ENCODE measurements at regions not wholly inside any gene's neighbourhood (a gene's known extent, or its start where the extent isn't known, plus 50 kb on each side); places are given as distances from the start of the nearest gene placed in this dataset.
"Not testable (repeated sequence)": the region's sequence is repeated elsewhere in the genome, so short reads cannot be mapped to it uniquely, and the experiment has no call there.

DNA sequence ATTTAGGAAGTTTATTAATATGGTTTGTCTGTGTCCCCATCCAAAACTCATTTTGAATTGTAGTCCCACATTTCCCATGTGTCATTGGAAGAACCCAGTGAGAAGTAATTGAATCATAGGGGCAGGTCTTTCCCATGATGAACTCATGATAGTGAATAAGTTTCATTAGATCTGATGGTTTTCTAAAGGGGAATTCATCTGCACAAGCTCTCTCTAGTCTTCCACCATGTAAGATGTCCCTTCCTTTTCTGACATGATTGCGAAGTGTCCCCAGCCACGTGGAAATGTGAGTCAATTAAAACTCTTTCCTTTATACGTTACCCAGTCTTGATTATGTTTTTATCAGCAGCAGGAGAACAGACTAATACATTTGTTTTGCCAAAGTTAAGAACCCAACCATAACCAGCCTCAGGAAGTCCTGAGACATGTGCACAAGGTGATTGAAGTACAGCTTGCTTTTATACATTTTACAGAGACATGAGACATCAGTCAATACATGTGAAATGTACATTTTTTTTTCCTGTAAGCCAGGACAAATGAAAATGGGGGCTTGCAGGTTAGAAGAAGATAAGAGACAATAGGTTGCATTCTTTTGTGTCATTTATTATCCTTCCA is 1136.7 kb downstream of the TMEM121 start:
- in situ Hi-C loops (cut with HindIII; ENCODE audit: low pct_ligation_motif_present, low sequenced_read_pairs): no loop called here

DNA sequence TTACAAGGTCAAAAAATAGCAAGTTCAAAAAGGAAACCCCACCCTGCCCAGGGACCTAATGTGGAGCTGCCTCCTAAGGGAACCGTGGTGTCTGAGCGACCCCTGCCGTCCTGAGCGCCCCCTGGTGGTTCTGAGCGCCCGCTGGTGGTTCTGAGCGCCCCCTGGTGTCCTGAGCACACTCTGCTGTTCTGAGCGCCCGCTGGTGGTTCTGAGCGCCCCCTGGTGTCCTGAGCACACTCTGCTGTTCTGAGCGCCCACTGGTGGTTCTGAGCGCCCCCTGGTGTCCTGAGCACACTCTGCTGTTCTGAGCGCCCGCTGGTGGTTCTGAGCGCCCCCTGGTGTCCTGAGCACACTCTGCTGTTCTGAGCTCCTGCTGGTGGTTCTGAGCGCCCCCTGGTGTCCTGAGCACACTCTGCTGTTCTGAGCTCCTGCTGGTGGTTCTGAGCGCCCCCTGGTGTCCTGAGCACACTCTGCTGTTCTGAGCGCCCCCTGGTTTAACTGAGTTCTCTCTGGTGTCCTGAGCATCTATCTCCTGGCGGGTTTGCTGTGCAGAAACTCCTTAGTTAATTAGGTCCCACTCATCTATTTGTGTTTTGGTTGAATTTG is 1137.5 kb downstream of the TMEM121 start:
- H3K36me3 ChIP-seq (replicated peaks); in situ Hi-C loops (cut with HindIII; ENCODE audit: low pct_ligation_motif_present, low sequenced_read_pairs); H3K4me3 ChIP-seq (ENCODE audit: low read depth, low read length); H3K27me3 ChIP-seq (replicated peaks); DNase-seq; H3K27ac ChIP-seq: not testable (repeated sequence)
- TF ChIP-seq, protein P1, sequence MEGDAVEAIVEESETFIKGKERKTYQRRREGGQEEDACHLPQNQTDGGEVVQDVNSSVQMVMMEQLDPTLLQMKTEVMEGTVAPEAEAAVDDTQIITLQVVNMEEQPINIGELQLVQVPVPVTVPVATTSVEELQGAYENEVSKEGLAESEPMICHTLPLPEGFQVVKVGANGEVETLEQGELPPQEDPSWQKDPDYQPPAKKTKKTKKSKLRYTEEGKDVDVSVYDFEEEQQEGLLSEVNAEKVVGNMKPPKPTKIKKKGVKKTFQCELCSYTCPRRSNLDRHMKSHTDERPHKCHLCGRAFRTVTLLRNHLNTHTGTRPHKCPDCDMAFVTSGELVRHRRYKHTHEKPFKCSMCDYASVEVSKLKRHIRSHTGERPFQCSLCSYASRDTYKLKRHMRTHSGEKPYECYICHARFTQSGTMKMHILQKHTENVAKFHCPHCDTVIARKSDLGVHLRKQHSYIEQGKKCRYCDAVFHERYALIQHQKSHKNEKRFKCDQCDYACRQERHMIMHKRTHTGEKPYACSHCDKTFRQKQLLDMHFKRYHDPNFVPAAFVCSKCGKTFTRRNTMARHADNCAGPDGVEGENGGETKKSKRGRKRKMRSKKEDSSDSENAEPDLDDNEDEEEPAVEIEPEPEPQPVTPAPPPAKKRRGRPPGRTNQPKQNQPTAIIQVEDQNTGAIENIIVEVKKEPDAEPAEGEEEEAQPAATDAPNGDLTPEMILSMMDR (IDR thresholded peaks at IDR 0.05; ENCODE audit: low read depth, low read length, missing control alignments): peak; percentile 49

More for the DNA sequence above, 1136.7 kb downstream of the TMEM121 start:
- Histone ChIP-seq H3K27me3 (replicated peaks) (no peaks in the 10 kb centered on the region), H3K4me3 (ENCODE audit: low read depth, low read length) (no peak overlapping the region), H3K36me3 (replicated peaks) (no peaks in the 10 kb centered on the region), H3K27ac (no peak overlapping the region)
- TF ChIP-seq, protein P1 (IDR thresholded peaks at IDR 0.05; ENCODE audit: low read depth, low read length, missing control alignments): no peak
- no peak for DNase-seq

DNA sequence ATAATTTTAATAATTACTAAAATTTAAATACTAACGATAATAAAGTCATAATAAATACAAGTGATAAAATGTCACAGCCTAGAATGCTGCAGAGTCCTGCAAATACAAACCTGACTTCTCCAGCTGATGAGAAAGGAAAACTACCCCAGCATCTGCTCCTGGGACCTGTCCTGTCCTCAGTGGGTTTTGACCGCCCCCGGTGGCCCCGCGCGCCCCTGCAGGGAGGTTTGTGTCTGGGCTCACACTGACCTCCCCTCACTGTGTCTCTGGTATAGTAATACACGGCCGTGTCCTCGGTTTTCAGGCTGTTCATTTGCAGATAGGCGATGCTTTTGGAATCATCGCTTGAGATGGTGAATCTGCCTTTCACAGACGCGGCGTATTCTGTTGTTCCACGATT is 1139.4 kb downstream of the TMEM121 start:
- H3K4me3 ChIP-seq (ENCODE audit: low read depth, low read length): no peak overlapping the region
- H3K27me3 ChIP-seq (replicated peaks): no peaks in the 10 kb centered on the region
- no peak overlapping the region for H3K27ac ChIP-seq
- in situ Hi-C loops (cut with HindIII; ENCODE audit: low pct_ligation_motif_present, low sequenced_read_pairs): no loop called here
- H3K36me3 ChIP-seq (replicated peaks): no peaks in the 10 kb centered on the region
- TF ChIP-seq, protein P1 (IDR thresholded peaks at IDR 0.05; ENCODE audit: low read depth, low read length, missing control alignments): no peak
- DNase-seq: no peak

DNA sequence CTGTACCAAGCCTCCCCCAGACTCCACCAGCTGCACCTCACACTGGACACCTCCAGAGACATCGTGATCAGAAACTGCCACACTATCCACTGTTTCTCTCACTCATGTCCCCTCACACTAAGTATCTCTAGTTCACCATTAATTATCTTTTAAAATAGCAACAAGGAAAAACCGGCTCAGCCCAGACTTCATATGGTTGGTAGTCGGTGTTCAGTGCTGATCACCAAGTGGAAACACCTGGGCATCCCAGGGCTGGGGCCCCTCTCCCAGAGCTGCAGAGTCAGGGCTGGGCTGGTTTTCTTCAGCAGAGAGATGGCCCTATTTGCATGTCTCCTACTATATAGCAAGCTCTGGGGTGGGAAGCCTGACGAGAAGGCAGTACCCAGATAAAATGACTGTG is 1140.0 kb downstream of the TMEM121 start:
- Histone ChIP-seq H3K27ac (no peak overlapping the region), H3K4me3 (ENCODE audit: low read depth, low read length) (no peak overlapping the region), H3K36me3 (replicated peaks) (no peaks in the 10 kb centered on the region), H3K27me3 (replicated peaks) (no peaks in the 10 kb centered on the region)
- in situ Hi-C loops (cut with HindIII; ENCODE audit: low pct_ligation_motif_present, low sequenced_read_pairs): no loop called here
- no peak for DNase-seq
- TF ChIP-seq, protein P1 (IDR thresholded peaks at IDR 0.05; ENCODE audit: low read depth, low read length, missing control alignments): no peak

DNA sequence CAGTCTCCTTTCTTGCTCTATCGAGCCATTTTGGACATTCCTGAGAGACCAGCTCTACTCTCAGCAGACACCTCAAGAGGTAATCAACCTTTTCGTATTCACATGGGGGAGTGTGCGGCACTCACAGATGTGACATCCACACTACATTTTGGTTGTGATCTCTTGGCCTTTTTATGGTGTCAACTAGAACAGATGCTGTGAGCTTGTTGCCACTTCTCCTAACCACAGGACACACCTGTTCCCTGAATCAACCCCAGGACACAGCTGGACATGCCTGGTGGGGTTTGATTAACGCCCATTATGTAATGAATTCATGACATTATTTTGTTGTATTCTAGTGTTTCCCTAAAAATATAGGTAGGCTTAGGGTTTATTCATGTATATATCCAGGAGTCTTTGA is 1143.6 kb downstream of the TMEM121 start:
- Histone ChIP-seq H3K36me3 (replicated peaks) (no peaks in the 10 kb centered on the region), H3K27ac (no peak overlapping the region), H3K27me3 (replicated peaks) (no peaks in the 10 kb centered on the region), H3K4me3 (ENCODE audit: low read depth, low read length) (no peak overlapping the region)
- in situ Hi-C loops (cut with HindIII; ENCODE audit: low pct_ligation_motif_present, low sequenced_read_pairs): no loop called here
- TF ChIP-seq, protein P1 (IDR thresholded peaks at IDR 0.05; ENCODE audit: low read depth, low read length, missing control alignments): no peak
- DNase-seq: no peak

DNA sequence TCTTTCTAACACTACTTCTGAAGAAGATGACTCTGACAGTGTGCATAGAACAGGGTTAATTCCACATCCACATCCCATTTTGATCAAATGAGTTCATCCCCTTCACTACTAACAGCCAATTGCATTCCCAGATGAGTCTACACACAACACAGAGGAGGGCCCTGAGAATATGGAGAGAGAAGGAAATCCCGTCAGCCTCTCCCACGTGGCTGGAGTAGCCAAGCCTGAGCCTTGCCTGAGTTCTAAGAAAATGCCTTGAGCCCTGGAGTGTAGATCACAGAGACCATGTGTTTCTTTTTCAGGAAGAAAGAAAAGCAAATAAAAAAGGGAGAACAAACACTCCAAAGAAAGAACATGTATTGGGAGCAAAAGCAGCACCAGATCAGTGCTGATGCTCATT is 1147.7 kb downstream of the TMEM121 start:
- H3K4me3 ChIP-seq (ENCODE audit: low read depth, low read length); DNase-seq; H3K27me3 ChIP-seq (replicated peaks); in situ Hi-C loops (cut with HindIII; ENCODE audit: low pct_ligation_motif_present, low sequenced_read_pairs); H3K36me3 ChIP-seq (replicated peaks); H3K27ac ChIP-seq: not testable (repeated sequence)

DNA sequence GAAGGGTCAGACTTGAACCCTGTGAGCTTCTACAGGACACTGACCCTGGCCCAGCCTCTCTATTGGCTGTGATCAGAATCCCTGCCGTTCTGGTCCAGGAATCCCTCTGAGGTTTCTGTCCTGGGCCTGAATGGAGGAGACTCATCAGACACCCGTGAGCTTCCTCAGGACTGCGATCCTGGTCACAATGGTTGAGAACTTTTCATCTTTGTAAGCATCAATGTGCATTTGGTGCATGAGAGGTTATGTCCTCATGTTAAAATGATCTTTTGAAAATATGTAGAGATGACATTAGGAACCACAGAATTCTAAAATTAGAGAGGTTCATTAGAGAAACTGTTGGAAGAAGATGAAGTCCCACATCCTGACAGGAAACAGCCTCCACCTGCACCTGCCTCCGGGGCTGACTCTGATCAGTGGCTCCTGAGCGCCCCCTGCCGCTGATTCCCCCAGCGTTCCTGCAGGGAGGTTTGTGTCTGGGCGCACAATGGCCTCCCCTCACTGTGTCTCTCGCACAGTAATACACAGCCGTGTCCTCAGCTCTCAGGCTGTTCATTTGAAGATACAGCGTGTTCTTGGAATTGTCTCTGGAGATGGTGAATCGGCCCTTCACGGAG is 1148.2 kb downstream of the TMEM121 start:
- H3K27ac ChIP-seq; H3K27me3 ChIP-seq (replicated peaks); DNase-seq; in situ Hi-C loops (cut with HindIII; ENCODE audit: low pct_ligation_motif_present, low sequenced_read_pairs); H3K4me3 ChIP-seq (ENCODE audit: low read depth, low read length); H3K36me3 ChIP-seq (replicated peaks): not testable (repeated sequence)

DNA sequence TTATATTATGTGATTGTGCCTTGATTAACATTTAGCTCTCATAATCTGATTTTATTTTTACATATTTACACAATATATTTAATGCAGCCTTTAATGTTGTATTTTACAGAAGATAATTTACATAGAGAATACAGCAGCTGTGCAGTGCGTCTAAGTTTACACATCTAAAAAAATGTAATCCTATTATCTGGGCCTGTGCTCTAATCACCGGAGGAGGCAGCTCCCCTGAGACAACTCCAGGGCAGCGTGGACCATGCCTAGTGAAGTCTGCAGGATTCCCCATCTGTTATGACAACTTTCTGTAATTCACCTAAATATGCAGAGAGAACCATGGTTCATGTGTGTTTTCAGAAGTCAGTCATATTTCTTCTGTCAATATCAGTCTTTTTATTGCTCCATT is 1149.3 kb downstream of the TMEM121 start:
- in situ Hi-C loops (cut with HindIII; ENCODE audit: low pct_ligation_motif_present, low sequenced_read_pairs); H3K27me3 ChIP-seq (replicated peaks); H3K27ac ChIP-seq; DNase-seq; H3K36me3 ChIP-seq (replicated peaks); H3K4me3 ChIP-seq (ENCODE audit: low read depth, low read length): not testable (repeated sequence)

All from brain microvascular endothelial cell (primary cell).